ENCODE measurements at regions not wholly inside any gene's neighbourhood (a gene's known extent, or its start where the extent isn't known, plus 50 kb on each side); places are given as distances from the start of the nearest gene placed in this dataset.

- TF ChIP-seq, protein P1, sequence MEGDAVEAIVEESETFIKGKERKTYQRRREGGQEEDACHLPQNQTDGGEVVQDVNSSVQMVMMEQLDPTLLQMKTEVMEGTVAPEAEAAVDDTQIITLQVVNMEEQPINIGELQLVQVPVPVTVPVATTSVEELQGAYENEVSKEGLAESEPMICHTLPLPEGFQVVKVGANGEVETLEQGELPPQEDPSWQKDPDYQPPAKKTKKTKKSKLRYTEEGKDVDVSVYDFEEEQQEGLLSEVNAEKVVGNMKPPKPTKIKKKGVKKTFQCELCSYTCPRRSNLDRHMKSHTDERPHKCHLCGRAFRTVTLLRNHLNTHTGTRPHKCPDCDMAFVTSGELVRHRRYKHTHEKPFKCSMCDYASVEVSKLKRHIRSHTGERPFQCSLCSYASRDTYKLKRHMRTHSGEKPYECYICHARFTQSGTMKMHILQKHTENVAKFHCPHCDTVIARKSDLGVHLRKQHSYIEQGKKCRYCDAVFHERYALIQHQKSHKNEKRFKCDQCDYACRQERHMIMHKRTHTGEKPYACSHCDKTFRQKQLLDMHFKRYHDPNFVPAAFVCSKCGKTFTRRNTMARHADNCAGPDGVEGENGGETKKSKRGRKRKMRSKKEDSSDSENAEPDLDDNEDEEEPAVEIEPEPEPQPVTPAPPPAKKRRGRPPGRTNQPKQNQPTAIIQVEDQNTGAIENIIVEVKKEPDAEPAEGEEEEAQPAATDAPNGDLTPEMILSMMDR (IDR thresholded peaks at IDR 0.05; ENCODE audit: insufficient read depth, low read length, poor library complexity, severe bottlenecking) = no peak
- TF ChIP-seq EZH2phosphoT487 (conservative IDR thresholded peaks at IDR 0.05; ENCODE audit: low read length) = no peak
Observed at GRCh38 chr12:126258190-126258589, 1193.0 kb downstream of the AACS start.
